CD4-positive, alpha-beta memory T cell (primary cell): ENCODE measurements at regions not wholly inside any gene's neighbourhood (a gene's known extent, or its start where the extent isn't known, plus 50 kb on each side); places are given as distances from the start of the nearest gene placed in this dataset.

Experiments used
- CTCF ChIA-PET: fragments of 350-600 bp; sonication (Branson Sonifier 250); formaldehyde crosslinking; loops from one replicate; lab custom pipeline; 2021; ENCODE audit warnings: inconsistent platforms; ENCODE audit not compliant: partially characterized antibody; lab: Charles Lee
- POLR2A ChIA-PET: fragments of 350-600 bp; sonication (Branson Sonifier 250); formaldehyde crosslinking; loops from one replicate; lab custom pipeline; 2021; ENCODE audit not compliant: partially characterized antibody; lab: Charles Lee
- DNase-seq, 5 donors: peaks; one replicate each; pipeline versions ENCODE4 v3.0.0 to v3.0.0-alpha.2; 2020 to 2022; ENCODE audit warnings: mixed read lengths in 1 of 5
- H3K27ac ChIP-seq: one replicate; pipeline ENCODE4 v1.7.0; 2013; ENCODE audit warnings: low read depth, low read length
- H3K27me3 ChIP-seq: 2 replicates; pipeline ENCODE4 v1.7.0; 2013; ENCODE audit warnings: mild to moderate bottlenecking, low read length, moderate library complexity; ENCODE audit not compliant: insufficient read depth
- H3K36me3 ChIP-seq: 2 replicates; pipeline ENCODE4 v1.7.0; 2013; ENCODE audit warnings: mild to moderate bottlenecking, low read length, moderate library complexity; ENCODE audit not compliant: insufficient read depth
- H3K4me1 ChIP-seq: 2 replicates; pipeline ENCODE4 v1.7.0; 2013; ENCODE audit warnings: mild to moderate bottlenecking, low read length, moderate library complexity; ENCODE audit not compliant: insufficient read depth
- H3K4me3 ChIP-seq, 2 donors: one replicate each; pipeline ENCODE4 v1.7.0; 2013; ENCODE audit warnings: low read length in 2 of 2, mild to moderate bottlenecking in 1 of 2
- H3K9me3 ChIP-seq, 2 donors: one replicate each; pipeline ENCODE4 v1.7.0; 2013; ENCODE audit warnings: low read length in 2 of 2, control low read depth in 1 of 2; ENCODE audit not compliant: control insufficient read depth in 1 of 2
- H3K27ac Mint-ChIP-seq, 7 donors: one replicate each; pipeline ENCODE4 v1.8.0; 2020 to 2021; ENCODE audit warnings: mixed read lengths in 7 of 7, mild to moderate bottlenecking in 6 of 7, inconsistent platforms in 3 of 7, moderate library complexity in 3 of 7
- H3K27me3 Mint-ChIP-seq, 2 donors: one replicate each; pipeline ENCODE4 v1.8.0; 2020 to 2021; ENCODE audit warnings: mixed read lengths in 2 of 2
- H3K36me3 Mint-ChIP-seq, 2 donors: one replicate each; pipeline ENCODE4 v1.8.0; 2020 to 2021; ENCODE audit warnings: mixed read lengths in 2 of 2, inconsistent platforms in 1 of 2, mild to moderate bottlenecking in 1 of 2
- H3K4me1 Mint-ChIP-seq, 4 donors: one replicate each; pipeline ENCODE4 v1.8.0; 2020 to 2021; ENCODE audit warnings: mixed read lengths in 4 of 4, mild to moderate bottlenecking in 1 of 4
- H3K4me3 Mint-ChIP-seq, 8 donors: one replicate each; pipeline ENCODE4 v1.8.0; 2020 to 2021; ENCODE audit warnings: mixed read lengths in 8 of 8, mild to moderate bottlenecking in 7 of 8, moderate library complexity in 6 of 8, inconsistent platforms in 3 of 8
- H3K9me3 Mint-ChIP-seq, 8 donors: one replicate each; pipeline ENCODE4 v1.8.0; 2020 to 2021; ENCODE audit warnings: mixed read lengths in 8 of 8, mild to moderate bottlenecking in 5 of 8, inconsistent platforms in 3 of 8, moderate library complexity in 1 of 8
- intact Hi-C: fragments of 100-400 bp; cut with micrococcal nuclease; formaldehyde crosslinking; loops from one replicate; pipeline ENCODE4 v1.15.1; 2023

DNA sequence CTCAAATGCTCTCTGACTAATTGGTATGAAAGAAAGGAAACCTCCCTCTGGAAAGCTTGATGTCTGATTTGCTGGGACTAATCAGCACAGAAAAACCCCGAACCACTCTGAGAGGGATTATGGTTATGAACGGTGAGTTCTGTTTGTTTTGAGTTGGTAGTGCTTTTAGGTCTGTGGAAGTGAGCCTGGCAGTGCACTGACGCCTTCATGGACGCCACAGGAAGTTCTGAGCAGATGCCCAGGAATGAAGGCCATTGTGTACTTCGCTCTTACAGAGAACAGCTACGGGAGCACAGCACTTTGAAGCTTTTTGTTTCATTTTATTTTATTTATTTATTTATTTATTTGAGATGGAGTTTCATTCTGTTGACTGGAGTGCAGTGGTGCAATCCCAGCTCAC, 754.1 kb downstream of the QKI start:
- no peaks in the 10 kb centered on the region for H3K27me3 Mint-ChIP-seq
- H3K9me3 Mint-ChIP-seq, result peaks cover 0 to 5% (median 0%) of the 10 kb centered on the region in 8 donors
- Histone ChIP-seq H3K27me3 (no peaks in the 10 kb centered on the region), H3K4me1 (no peaks in the 10 kb centered on the region), H3K9me3 (no peaks in the 10 kb centered on the region), H3K27ac (no peak overlapping the region), H3K36me3 (no peaks in the 10 kb centered on the region), H3K4me3 (no peak overlapping the region)
- ChIA-PET POLR2A (no interaction called here), CTCF (no interaction called here)
- H3K27ac Mint-ChIP-seq, result no peak overlapping the region
- intact Hi-C loops, result no loop called here
- no peak overlapping the region for H3K4me3 Mint-ChIP-seq
- no peak for DNase-seq
- no peaks in the 10 kb centered on the region for H3K36me3 Mint-ChIP-seq
- H3K4me1 Mint-ChIP-seq, result no peaks in the 10 kb centered on the region

DNA sequence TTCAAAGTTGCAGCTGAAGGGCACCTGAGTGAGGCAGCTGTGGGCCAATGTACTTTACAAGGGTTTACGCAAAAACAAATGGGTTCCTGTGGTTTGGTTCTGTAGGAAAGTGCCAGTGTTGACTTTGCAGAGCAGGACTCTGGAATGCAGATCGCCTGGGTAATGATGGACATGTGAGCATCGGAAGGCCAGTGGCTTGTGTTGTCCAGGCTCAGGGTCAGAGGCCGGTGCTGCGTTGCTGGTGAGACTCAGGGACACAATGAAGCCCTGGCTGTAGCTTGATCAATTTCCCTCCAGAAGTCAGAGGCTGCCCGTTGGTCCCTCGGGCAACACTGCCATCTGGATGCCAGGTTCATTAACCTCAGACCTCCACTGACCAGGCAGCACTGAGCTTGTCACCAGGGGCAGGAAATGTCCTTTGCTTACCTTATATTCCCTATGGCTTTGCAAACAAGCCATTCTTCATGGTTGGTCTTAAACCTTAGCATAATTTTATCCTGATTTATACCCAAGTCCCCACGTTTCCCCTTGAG, 753.4 kb downstream of the QKI start:
- ChIA-PET POLR2A (no interaction called here), CTCF (no interaction called here)
- Mint-ChIP-seq H3K27ac (no peak overlapping the region), H3K27me3 (no peaks in the 10 kb centered on the region), H3K4me1 (no peaks in the 10 kb centered on the region), H3K36me3 (no peaks in the 10 kb centered on the region), H3K4me3 (no peak overlapping the region), H3K9me3 (peaks cover 0 to 5% (median 0%) of the 10 kb centered on the region in 8 donors)
- DNase-seq, result no peak
- intact Hi-C loops, result no loop called here
- Histone ChIP-seq H3K4me1 (no peaks in the 10 kb centered on the region), H3K27me3 (no peaks in the 10 kb centered on the region), H3K4me3 (no peak overlapping the region), H3K9me3 (no peaks in the 10 kb centered on the region), H3K27ac (no peak overlapping the region), H3K36me3 (no peaks in the 10 kb centered on the region)

DNA sequence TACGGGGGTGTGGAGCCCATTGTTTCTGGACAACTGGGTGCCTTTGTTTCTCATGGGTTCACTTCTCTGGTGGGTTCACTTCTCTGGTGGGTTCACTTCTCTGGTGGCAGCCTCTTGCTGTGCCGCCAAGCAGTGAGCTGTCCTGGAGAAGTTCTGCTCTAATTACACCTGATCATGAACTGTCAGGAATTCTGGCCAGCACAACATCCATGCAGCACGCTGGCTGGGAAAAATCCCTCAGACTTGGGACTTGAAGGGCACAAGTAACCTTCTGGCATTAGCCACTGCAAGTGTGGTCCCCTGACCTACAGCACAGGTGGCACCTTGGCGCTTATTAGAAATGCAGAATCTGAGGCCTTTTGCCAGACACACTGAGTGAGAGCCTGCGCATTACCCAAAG, 752.5 kb downstream of the QKI start:
- Histone ChIP-seq H3K9me3 (no peaks in the 10 kb centered on the region), H3K4me1 (no peaks in the 10 kb centered on the region), H3K27ac (no peak overlapping the region), H3K27me3 (no peaks in the 10 kb centered on the region), H3K4me3 (no peak overlapping the region), H3K36me3 (no peaks in the 10 kb centered on the region)
- ChIA-PET CTCF (no interaction called here), POLR2A (no interaction called here)
- no peak overlapping the region for H3K4me3 Mint-ChIP-seq
- no peaks in the 10 kb centered on the region for H3K36me3 Mint-ChIP-seq
- peaks cover 0 to 5% (median under 1%) of the 10 kb centered on the region in 8 donors for H3K9me3 Mint-ChIP-seq
- no peaks in the 10 kb centered on the region for H3K27me3 Mint-ChIP-seq
- no peak for DNase-seq
- no peak overlapping the region for H3K27ac Mint-ChIP-seq
- intact Hi-C loops, result no loop called here
- no peaks in the 10 kb centered on the region for H3K4me1 Mint-ChIP-seq

DNA sequence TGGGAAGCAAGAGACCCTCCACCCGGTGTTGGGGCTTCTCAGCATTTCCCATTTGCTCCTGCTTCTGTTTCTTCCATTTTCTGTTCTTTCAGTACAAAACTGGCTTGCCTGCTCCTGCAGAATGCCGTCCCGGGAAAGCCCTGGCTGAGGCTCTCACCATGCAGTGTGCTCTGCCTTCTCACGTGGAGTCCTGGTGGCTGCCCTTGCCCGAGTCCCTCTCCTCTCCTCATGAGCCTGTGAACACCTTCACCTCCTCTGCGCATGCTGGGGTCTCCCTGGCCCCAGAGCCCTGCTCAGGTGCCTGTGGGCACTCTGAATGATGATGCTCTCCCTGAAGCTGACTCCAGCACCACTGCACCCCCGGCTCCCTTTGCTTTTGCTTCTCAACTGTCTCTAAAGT, 752.0 kb downstream of the QKI start:
- H3K27me3 ChIP-seq, result no peaks in the 10 kb centered on the region
- no peaks in the 10 kb centered on the region for H3K9me3 ChIP-seq
- intact Hi-C loops, result no loop called here
- H3K4me3 Mint-ChIP-seq, result no peak overlapping the region
- no peaks in the 10 kb centered on the region for H3K4me1 ChIP-seq
- no peak for DNase-seq
- H3K4me1 Mint-ChIP-seq, result no peaks in the 10 kb centered on the region
- no peak overlapping the region for H3K27ac Mint-ChIP-seq
- ChIA-PET CTCF (no interaction called here), POLR2A (no interaction called here)
- H3K4me3 ChIP-seq, result no peak overlapping the region
- H3K36me3 Mint-ChIP-seq, result no peaks in the 10 kb centered on the region
- H3K9me3 Mint-ChIP-seq, result peaks cover 0 to 5% (median 0%) of the 10 kb centered on the region in 8 donors
- no peaks in the 10 kb centered on the region for H3K27me3 Mint-ChIP-seq
- H3K27ac ChIP-seq, result no peak overlapping the region
- no peaks in the 10 kb centered on the region for H3K36me3 ChIP-seq

DNA sequence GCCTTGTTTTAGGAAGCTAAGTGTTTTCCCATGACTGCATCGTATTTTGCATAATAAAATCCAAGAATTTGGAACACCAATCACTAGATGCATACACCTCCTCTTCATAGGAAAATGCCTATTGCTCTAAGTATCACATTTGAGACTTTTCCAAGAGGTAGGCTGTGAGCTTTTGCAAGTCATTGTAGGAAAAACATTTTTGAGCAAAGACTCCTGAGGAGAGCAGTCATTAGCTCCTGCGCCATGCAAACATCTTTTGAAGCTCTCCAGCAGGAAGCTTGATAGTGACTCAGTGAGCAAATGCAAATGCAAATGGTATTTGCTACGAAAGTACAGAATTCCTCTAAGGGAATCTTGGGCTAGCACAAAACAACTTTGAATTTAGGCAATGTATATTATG, 750.4 kb downstream of the QKI start:
- CTCF ChIA-PET, result interaction anchor here (1.4 kb wide), 1 partner anchor 10 kb away, joined by 4 read pairs; no protein-coding TSS in a partner anchor
- H3K36me3 Mint-ChIP-seq, result no peaks in the 10 kb centered on the region
- H3K4me1 Mint-ChIP-seq, result no peaks in the 10 kb centered on the region
- Histone ChIP-seq H3K4me3 (no peak overlapping the region), H3K36me3 (no peaks in the 10 kb centered on the region), H3K27ac (no peak overlapping the region), H3K27me3 (no peaks in the 10 kb centered on the region), H3K4me1 (no peaks in the 10 kb centered on the region), H3K9me3 (no peaks in the 10 kb centered on the region)
- peaks cover 0 to 5% (median under 1%) of the 10 kb centered on the region in 8 donors for H3K9me3 Mint-ChIP-seq
- no peaks in the 10 kb centered on the region for H3K27me3 Mint-ChIP-seq
- H3K4me3 Mint-ChIP-seq, result no peak overlapping the region
- H3K27ac Mint-ChIP-seq, result no peak overlapping the region
- POLR2A ChIA-PET, result no interaction called here
- intact Hi-C loops, result no loop called here
- no peak for DNase-seq

DNA sequence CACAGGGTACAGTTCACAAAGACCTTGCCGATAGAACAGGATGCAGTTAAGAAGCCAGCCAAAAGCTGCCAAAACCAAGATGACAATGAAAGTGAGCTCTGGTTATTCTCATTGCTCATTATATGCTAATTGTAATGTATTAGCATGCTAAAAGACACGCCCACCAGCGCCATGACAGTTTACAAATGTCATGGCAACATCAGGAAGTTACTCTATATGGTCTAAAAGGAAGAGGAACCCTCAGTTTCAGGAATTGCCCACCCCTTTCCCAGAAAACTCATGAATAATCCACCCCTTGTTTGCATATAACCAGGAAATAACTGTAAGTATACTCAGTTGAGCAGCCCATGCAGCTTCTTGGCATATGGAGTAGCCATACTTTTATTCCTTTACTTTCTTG, 748.7 kb downstream of the QKI start:
- Mint-ChIP-seq H3K9me3 (peaks cover 0 to 5% (median 0%) of the 10 kb centered on the region in 8 donors), H3K4me3 (no peak overlapping the region), H3K4me1 (no peaks in the 10 kb centered on the region), H3K36me3 (no peaks in the 10 kb centered on the region), H3K27ac (no peak overlapping the region), H3K27me3 (peaks cover 0 to 2% of the 10 kb centered on the region in 2 donors)
- intact Hi-C loops, result no loop called here
- no peak overlapping the region for H3K27ac ChIP-seq
- ChIA-PET CTCF (no interaction called here), POLR2A (no interaction called here)
- no peaks in the 10 kb centered on the region for H3K9me3 ChIP-seq
- H3K27me3 ChIP-seq, result no peaks in the 10 kb centered on the region
- H3K36me3 ChIP-seq, result no peaks in the 10 kb centered on the region
- H3K4me1 ChIP-seq, result no peaks in the 10 kb centered on the region
- no peak overlapping the region for H3K4me3 ChIP-seq
- DNase-seq, result no peak

DNA sequence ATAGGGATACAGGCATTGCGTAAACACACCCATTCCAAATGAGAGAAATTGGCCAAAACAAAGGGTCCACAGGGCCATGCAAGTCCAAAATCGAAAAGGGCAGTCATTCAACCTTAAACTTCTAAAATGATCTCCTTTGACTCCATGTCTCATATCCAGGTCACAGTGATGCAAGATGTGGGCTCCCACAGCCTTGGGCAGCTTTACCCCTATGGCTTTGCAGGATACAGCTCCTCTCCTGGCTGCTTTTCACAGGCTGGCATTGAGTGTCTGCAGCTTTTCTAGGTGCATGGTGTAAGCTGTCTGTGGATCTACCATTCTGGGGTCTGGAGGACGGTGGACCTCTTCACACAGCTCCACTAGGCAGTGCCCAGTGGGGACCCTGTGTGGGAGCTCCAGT, 744.5 kb downstream of the QKI start:
- Mint-ChIP-seq H3K27ac (no peak overlapping the region), H3K4me1 (no peaks in the 10 kb centered on the region), H3K36me3 (no peaks in the 10 kb centered on the region), H3K4me3 (no peak overlapping the region), H3K27me3 (peaks cover 0 to 2% of the 10 kb centered on the region in 2 donors), H3K9me3 (peaks cover 0 to 5% (median 1%) of the 10 kb centered on the region in 8 donors)
- CTCF ChIA-PET, result no interaction called here
- H3K27ac ChIP-seq, result no peak overlapping the region
- POLR2A ChIA-PET, result no interaction called here
- no peaks in the 10 kb centered on the region for H3K4me1 ChIP-seq
- no peaks in the 10 kb centered on the region for H3K36me3 ChIP-seq
- no peaks in the 10 kb centered on the region for H3K27me3 ChIP-seq
- intact Hi-C loops, result no loop called here
- DNase-seq, result no peak
- no peaks in the 10 kb centered on the region for H3K9me3 ChIP-seq
- no peak overlapping the region for H3K4me3 ChIP-seq

DNA sequence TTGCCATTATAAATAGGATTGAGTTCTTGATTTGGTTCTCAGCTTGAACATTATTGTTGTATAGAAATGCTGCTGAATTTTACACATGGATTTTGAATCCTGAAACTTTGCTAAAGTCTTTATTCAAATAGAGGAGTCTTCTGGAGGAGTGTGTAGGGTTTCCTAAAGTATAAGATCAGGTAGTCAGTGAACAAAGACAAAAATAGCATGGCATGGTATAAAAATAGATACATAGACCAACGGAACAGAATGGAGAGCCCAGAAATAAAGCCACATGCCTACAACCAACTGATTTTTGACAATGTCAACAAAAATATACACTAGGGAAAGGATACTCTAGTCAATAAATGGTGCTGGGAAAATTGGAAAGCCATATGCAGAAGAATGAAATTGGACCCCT, 740.1 kb downstream of the QKI start:
- intact Hi-C loops, result no loop called here
- Histone ChIP-seq H3K36me3 (no peaks in the 10 kb centered on the region), H3K27me3 (no peaks in the 10 kb centered on the region), H3K4me1 (no peaks in the 10 kb centered on the region), H3K4me3 (no peak overlapping the region), H3K27ac (no peak overlapping the region), H3K9me3 (no peaks in the 10 kb centered on the region)
- peaks cover 0 to 5% (median under 1%) of the 10 kb centered on the region in 8 donors for H3K9me3 Mint-ChIP-seq
- H3K36me3 Mint-ChIP-seq, result no peaks in the 10 kb centered on the region
- H3K27ac Mint-ChIP-seq, result no peak overlapping the region
- peaks cover 0 to 4% of the 10 kb centered on the region in 2 donors for H3K27me3 Mint-ChIP-seq
- no peak for DNase-seq
- H3K4me3 Mint-ChIP-seq, result no peak overlapping the region
- ChIA-PET POLR2A (no interaction called here), CTCF (no interaction called here)
- no peaks in the 10 kb centered on the region for H3K4me1 Mint-ChIP-seq
